WERI-Rb-1 (cell line): ENCODE measurements at regions not wholly inside any gene's neighbourhood (a gene's known extent, or its start where the extent isn't known, plus 50 kb on each side); places are given as distances from the start of the nearest gene placed in this dataset.

Source experiments
- DNase-seq: peaks from one replicate; pipeline ENCODE4 v3.0.0-alpha.2; 2020
- H3K27ac ChIP-seq: fragments of 250-450 bp; sonication (Bioruptor Pico); 2 replicates; pipeline ENCODE4 v1.5.1; 2020; ENCODE audit warnings: mild to moderate bottlenecking, moderate library complexity
- H3K27me3 ChIP-seq: fragments of 250-450 bp; sonication (Bioruptor Pico); 2 replicates; pipeline ENCODE4 v1.5.1; 2021; ENCODE audit warnings: mild to moderate bottlenecking, low read depth, moderate library complexity; ENCODE audit not compliant: insufficient read depth, severe bottlenecking
- H3K36me3 ChIP-seq: fragments of 250-450 bp; sonication (Bioruptor Pico); 2 replicates; pipeline ENCODE4 v1.5.1; 2020; ENCODE audit warnings: mild to moderate bottlenecking, moderate library complexity
- H3K4me3 ChIP-seq: 2 replicates; pipeline ENCODE4 v1.5.1; 2011; ENCODE audit warnings: low read depth, mild to moderate bottlenecking, control low read depth, low read length
- H3K9me3 ChIP-seq: fragments of 250-450 bp; sonication (Bioruptor Pico); 2 replicates; pipeline ENCODE4 v1.5.1; 2021; ENCODE audit warnings: mild to moderate bottlenecking, moderate library complexity; ENCODE audit not compliant: severe bottlenecking
- TF ChIP-seq, protein P1 (sequence below): IDR thresholded peaks from 2 replicates; pipeline ENCODE4 v1.5.1; 2011; ENCODE audit warnings: low read depth, mild to moderate bottlenecking, control low read depth, inconsistent platforms, low read length

DNA sequence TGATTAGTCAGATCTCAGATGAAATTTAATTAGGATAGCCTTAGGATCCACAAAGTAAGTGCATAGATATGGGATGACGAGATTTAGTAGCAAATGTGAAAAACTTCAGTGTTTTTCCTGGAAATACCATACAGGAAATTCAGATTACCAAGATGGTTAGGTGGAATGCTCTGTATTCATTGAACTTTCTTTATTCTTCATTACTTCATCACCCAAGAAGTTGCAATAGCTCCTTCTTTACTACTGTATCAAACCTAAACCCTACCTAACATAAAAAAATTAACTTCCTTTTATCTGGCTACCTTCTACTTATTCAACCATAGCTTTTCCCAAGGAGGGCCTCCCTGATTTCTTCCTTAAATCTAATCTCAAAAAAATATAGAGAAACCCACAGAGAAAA is 100.4 kb downstream of the TTC6 start:
- Histone ChIP-seq H3K36me3 (no peaks in the 10 kb centered on the region), H3K9me3 (no peaks in the 10 kb centered on the region), H3K4me3 (no peak overlapping the region), H3K27ac (no peak overlapping the region), H3K27me3 (peaks cover 2% of the 10 kb centered on the region)
- TF ChIP-seq, protein P1, sequence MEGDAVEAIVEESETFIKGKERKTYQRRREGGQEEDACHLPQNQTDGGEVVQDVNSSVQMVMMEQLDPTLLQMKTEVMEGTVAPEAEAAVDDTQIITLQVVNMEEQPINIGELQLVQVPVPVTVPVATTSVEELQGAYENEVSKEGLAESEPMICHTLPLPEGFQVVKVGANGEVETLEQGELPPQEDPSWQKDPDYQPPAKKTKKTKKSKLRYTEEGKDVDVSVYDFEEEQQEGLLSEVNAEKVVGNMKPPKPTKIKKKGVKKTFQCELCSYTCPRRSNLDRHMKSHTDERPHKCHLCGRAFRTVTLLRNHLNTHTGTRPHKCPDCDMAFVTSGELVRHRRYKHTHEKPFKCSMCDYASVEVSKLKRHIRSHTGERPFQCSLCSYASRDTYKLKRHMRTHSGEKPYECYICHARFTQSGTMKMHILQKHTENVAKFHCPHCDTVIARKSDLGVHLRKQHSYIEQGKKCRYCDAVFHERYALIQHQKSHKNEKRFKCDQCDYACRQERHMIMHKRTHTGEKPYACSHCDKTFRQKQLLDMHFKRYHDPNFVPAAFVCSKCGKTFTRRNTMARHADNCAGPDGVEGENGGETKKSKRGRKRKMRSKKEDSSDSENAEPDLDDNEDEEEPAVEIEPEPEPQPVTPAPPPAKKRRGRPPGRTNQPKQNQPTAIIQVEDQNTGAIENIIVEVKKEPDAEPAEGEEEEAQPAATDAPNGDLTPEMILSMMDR: no peak
- no peak for DNase-seq

DNA sequence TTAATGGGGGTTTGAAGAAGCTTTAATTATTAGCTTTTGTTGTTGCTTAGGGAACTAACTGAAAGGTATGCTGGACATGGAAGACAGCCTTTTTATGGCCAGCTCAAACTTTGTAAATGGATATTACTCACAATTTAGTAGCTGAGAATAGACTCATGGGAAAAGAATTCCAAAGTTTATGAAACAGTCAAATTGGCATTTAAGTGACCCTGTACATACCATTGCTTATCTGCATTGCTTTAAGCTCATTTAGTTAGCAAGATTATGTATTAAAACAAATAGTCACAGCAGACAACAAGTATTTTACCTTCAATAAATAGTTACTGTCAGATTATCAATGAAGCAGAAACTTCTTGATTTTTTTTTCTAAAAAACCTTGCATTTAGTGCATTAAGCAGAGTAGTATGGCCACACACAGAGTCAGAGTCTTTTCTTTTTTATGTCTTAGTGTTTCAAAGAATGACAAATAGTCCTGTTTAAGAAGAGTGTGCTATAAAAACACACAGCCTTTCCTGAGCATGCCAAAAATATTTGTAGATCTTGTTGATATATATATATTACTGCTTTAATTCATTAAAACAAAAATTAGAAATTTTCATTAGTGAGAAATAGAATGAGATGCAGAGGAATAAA is 102.2 kb downstream of the TTC6 start:
- Histone ChIP-seq H3K9me3 (no peaks in the 10 kb centered on the region), H3K4me3 (no peak overlapping the region), H3K27ac (no peak overlapping the region), H3K36me3 (no peaks in the 10 kb centered on the region), H3K27me3 (no peaks in the 10 kb centered on the region)
- TF ChIP-seq, protein P1: no peak
- DNase-seq: no peak

DNA sequence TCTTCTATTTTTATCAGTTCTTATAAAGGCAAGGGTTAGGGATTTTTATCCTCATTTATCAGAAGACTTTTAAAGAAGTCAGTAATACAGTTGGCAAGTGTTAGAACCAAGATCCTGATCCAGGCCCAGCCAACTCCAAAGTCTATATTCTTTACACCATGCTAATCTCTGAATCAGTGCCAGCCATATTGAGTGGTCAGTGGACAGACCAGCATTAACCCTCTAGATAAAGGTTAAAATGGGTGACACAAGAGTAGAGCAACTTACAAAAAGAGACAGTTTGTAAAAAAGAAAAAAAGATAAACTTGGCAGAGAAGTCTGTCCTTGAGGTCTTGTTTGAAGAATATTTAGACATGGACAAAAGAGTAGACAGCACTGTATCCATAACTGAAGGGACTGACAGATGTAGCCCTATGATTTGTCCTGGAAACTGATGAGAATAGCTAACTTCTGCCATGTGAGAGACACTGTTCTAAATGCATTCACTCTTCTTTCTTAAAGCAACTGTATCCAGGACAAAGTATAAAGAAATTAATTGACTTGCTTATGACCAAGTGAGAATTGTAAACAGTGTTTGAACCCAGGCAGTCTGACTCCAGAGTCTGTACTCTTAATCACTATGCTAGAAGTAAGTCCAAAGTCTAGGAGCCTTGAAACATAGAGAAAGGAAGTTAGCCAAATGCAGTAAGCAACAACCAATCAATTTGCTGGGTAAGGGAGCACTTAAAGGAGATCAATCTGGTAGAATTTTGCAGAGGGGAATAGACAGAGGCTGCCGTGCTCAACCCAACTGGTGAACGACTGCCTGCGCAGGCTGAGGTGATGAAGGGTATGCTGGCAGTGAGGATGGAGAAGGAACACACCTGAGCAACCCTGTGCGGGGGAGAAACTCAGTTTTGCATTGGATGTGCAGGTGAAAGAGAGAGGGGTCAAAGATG is 103.7 kb downstream of the TTC6 start:
- DNase-seq: no peak
- Histone ChIP-seq H3K36me3 (no peaks in the 10 kb centered on the region), H3K9me3 (no peaks in the 10 kb centered on the region), H3K27ac (no peak overlapping the region), H3K4me3 (no peak overlapping the region), H3K27me3 (no peaks in the 10 kb centered on the region)
- TF ChIP-seq, protein P1: no peak

DNA sequence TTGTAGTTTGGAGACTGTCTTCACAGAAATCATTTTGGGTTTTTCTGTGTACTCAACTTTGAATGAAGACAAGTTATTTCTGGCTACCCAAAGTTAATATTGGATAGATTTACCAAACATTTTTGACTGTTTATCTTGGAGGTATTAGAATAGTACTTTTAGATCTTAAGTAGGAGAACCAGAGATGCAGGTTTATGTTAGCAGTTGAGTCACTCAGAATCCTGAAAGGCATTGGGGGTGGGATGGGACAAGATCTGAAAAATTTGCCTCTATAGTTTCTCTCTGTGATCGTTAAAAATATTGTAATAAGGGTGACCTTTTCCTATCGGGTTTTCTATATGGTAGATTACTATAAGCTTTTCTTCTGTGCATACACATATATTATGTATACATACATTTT is 112.3 kb downstream of the TTC6 start:
- Histone ChIP-seq H3K27ac (no peak overlapping the region), H3K4me3 (no peak overlapping the region), H3K36me3 (no peaks in the 10 kb centered on the region), H3K9me3 (no peaks in the 10 kb centered on the region), H3K27me3 (no peaks in the 10 kb centered on the region)
- no peak for DNase-seq
- TF ChIP-seq, protein P1: no peak

DNA sequence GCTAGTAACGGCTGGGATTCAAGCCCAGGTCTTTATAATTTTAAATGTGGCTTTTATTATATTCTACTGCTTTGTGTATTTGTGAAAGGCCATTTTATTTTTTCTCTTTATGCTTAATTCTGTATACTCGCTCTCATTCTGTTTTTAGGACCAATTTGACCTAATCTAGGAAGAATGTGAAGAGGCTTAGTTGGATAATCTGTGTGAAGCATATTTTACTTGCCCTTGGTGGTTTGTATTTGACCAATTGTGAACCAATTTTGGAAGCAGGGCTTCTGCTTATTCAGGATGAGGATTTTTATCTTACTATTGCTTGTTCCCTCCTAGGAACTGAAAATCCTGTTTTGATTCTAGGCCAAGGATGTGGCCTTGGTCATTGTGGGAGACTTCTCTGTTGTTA is 113.1 kb downstream of the TTC6 start:
- Histone ChIP-seq H3K27me3 (no peaks in the 10 kb centered on the region), H3K27ac (no peak overlapping the region), H3K4me3 (no peak overlapping the region), H3K9me3 (no peaks in the 10 kb centered on the region), H3K36me3 (no peaks in the 10 kb centered on the region)
- TF ChIP-seq, protein P1: no peak
- no peak for DNase-seq
